Mucosa of gallbladder (tissue), 1 donor: ENCODE measurements at regions not wholly inside any gene's neighbourhood (a gene's known extent, or its start where the extent isn't known, plus 50 kb on each side); places are given as distances from the start of the nearest gene placed in this dataset.

ENCODE experiments used
- DNase-seq: peaks from one replicate; pipeline ENCODE4 v3.0.0-alpha.2; 2020; ENCODE audit warnings: low spot score
- donor health status: DM: no; HTN: no; CAD: no.

- no peak for DNase-seq
These were observed 130.8 kb upstream of the LYZL1 start for GRCh38 chr10:29158066-29158465.

- no peak for DNase-seq
These were observed 128.7 kb upstream of the LYZL1 start for GRCh38 chr10:29160150-29160617.

GRCh38 chr10:29163746-29164145 is 125.1 kb upstream of the LYZL1 start:
- DNase-seq = no peak

GRCh38 chr10:29166713-29167112 is 122.2 kb upstream of the LYZL1 start:
- DNase-seq = no peak

- DNase-seq = no peak
These were observed 119.8 kb upstream of the LYZL1 start for GRCh38 chr10:29169021-29169420.

- no peak for DNase-seq
These were observed 117.2 kb upstream of the LYZL1 start for GRCh38 chr10:29171717-29172116.

- no peak for DNase-seq
These were observed 114.5 kb upstream of the LYZL1 start for GRCh38 chr10:29174389-29174788.

- DNase-seq = no peak
These were observed 111.7 kb upstream of the LYZL1 start for GRCh38 chr10:29176845-29177832.

- no peak for DNase-seq
These were observed 106.9 kb upstream of the LYZL1 start for GRCh38 chr10:29181936-29182335.

GRCh38 chr10:29183301-29183945 is 105.4 kb upstream of the LYZL1 start:
- no peak for DNase-seq

GRCh38 chr10:29184205-29185000 is 104.5 kb upstream of the LYZL1 start:
- no peak for DNase-seq

GRCh38 chr10:29185050-29185449 is 103.8 kb upstream of the LYZL1 start:
- no peak for DNase-seq

- DNase-seq = no peak
These were observed 102.6 kb upstream of the LYZL1 start for GRCh38 chr10:29186221-29186620.

- no peak for DNase-seq
These were observed 99.6 kb upstream of the LYZL1 start for GRCh38 chr10:29189256-29189655.

- no peak for DNase-seq
These were observed 97.2 kb upstream of the LYZL1 start for GRCh38 chr10:29191674-29192073.

GRCh38 chr10:29199339-29199738 is 89.5 kb upstream of the LYZL1 start:
- no peak for DNase-seq

GRCh38 chr10:29199941-29200679 is 88.8 kb upstream of the LYZL1 start:
- no peak for DNase-seq

- DNase-seq = no peak
These were observed 86.4 kb upstream of the LYZL1 start for GRCh38 chr10:29202386-29202940.

GRCh38 chr10:29203432-29203831 is 85.4 kb upstream of the LYZL1 start:
- no peak for DNase-seq

GRCh38 chr10:29204070-29204800 is 84.6 kb upstream of the LYZL1 start:
- no peak for DNase-seq
